ENCODE measurements at regions not wholly inside any gene's neighbourhood (a gene's known extent, or its start where the extent isn't known, plus 50 kb on each side); places are given as distances from the start of the nearest gene placed in this dataset.

DNA sequence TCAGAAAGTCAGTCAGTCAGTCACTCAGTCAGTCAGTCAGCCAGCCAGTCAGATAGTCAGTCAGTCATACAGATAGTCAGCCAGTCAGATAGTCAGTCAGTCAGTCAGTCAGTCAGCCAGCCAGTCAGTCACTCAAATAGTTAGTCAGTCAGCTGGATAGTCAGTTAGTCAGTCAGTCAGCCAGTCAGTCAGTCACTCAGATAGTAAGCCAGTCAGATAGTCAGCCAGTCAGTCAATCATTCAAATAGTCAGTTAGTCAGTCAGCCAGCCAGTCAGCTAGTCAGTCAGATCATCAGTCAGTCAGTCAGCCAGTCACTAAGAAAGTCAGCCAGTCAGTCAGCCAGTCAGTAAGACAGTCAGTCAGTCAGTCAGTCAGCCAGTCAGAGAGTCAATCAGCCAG is 477.1 kb downstream of the AGTPBP1 start:
- H3K4me3 ChIP-seq (ENCODE audit: low read depth in 1 of 2, low read length in 2 of 2) = no peak overlapping the region
- no peaks in the 10 kb centered on the region for H4K20me1 ChIP-seq (ENCODE audit: insufficient read depth, low read length)
- H3K9me3 ChIP-seq (ENCODE audit: insufficient read depth, low read length, severe bottlenecking) = no peaks in the 10 kb centered on the region
- ATAC-seq (ENCODE audit: insufficient read depth, low read depth) (no peak), DNase-seq (no peak)
- H2AFZ ChIP-seq (ENCODE audit: low read depth, low read length) = no peak overlapping the region
- TF ChIP-seq, protein P1, sequence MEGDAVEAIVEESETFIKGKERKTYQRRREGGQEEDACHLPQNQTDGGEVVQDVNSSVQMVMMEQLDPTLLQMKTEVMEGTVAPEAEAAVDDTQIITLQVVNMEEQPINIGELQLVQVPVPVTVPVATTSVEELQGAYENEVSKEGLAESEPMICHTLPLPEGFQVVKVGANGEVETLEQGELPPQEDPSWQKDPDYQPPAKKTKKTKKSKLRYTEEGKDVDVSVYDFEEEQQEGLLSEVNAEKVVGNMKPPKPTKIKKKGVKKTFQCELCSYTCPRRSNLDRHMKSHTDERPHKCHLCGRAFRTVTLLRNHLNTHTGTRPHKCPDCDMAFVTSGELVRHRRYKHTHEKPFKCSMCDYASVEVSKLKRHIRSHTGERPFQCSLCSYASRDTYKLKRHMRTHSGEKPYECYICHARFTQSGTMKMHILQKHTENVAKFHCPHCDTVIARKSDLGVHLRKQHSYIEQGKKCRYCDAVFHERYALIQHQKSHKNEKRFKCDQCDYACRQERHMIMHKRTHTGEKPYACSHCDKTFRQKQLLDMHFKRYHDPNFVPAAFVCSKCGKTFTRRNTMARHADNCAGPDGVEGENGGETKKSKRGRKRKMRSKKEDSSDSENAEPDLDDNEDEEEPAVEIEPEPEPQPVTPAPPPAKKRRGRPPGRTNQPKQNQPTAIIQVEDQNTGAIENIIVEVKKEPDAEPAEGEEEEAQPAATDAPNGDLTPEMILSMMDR (IDR thresholded peaks at IDR 0.05; ENCODE audit: borderline replicate concordance, extremely low read depth, low read length, poor library complexity, severe bottlenecking) = no peak
- no peak for TF ChIP-seq EZH2 (IDR thresholded peaks at IDR 0.05; ENCODE audit: borderline replicate concordance, low read depth, low read length, severe bottlenecking)
- H3K36me3 ChIP-seq (ENCODE audit: insufficient read depth, low read length) = no peaks in the 10 kb centered on the region
- H3K9ac ChIP-seq (ENCODE audit: low read depth, low read length) = no peak overlapping the region
- no peak overlapping the region for H3K4me2 ChIP-seq (ENCODE audit: insufficient read depth, low read length)
- H3K79me2 ChIP-seq (ENCODE audit: insufficient read depth, low read length) = no peaks in the 10 kb centered on the region
- H3K27me3 ChIP-seq (ENCODE audit: insufficient read depth, low read length, poor library complexity) = no peaks in the 10 kb centered on the region
- no peak overlapping the region for H3K27ac ChIP-seq (ENCODE audit: low read length)
- H3K4me1 ChIP-seq (ENCODE audit: insufficient read depth, low read length) = no peaks in the 10 kb centered on the region

DNA sequence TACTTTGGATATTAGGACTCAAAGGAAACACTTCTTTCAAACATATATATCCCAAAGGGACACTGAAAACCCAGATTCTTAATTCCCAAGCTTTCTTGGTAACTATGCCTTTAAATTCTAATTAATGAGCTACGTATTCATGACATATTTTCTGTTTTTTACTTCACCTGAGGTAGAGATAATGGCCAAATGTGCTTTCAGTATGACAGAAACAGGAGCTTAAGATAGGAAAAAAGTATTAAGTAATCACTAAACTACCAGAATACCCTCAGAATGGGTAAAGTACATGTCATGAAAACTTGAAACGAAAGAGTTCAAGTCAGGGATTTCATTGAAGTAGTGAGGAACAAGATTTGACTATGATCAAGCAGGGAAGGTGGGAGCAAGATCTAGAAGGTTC is 478.5 kb downstream of the AGTPBP1 start:
- no peaks in the 10 kb centered on the region for H3K36me3 ChIP-seq (ENCODE audit: insufficient read depth, low read length)
- TF ChIP-seq, protein P1 (IDR thresholded peaks at IDR 0.05; ENCODE audit: borderline replicate concordance, extremely low read depth, low read length, poor library complexity, severe bottlenecking) = no peak
- TF ChIP-seq EZH2 (IDR thresholded peaks at IDR 0.05; ENCODE audit: borderline replicate concordance, low read depth, low read length, severe bottlenecking) = no peak
- H3K27ac ChIP-seq (ENCODE audit: low read length) = no peak overlapping the region
- no peak for ATAC-seq (ENCODE audit: insufficient read depth, low read depth)
- no peak overlapping the region for H2AFZ ChIP-seq (ENCODE audit: low read depth, low read length)
- no peak overlapping the region for H3K9ac ChIP-seq (ENCODE audit: low read depth, low read length)
- no peaks in the 10 kb centered on the region for H3K27me3 ChIP-seq (ENCODE audit: insufficient read depth, low read length, poor library complexity)
- H4K20me1 ChIP-seq (ENCODE audit: insufficient read depth, low read length) = no peaks in the 10 kb centered on the region
- no peak overlapping the region for H3K4me3 ChIP-seq (ENCODE audit: low read depth in 1 of 2, low read length in 2 of 2)
- H3K9me3 ChIP-seq (ENCODE audit: insufficient read depth, low read length, severe bottlenecking) = no peaks in the 10 kb centered on the region
- no peak overlapping the region for H3K4me2 ChIP-seq (ENCODE audit: insufficient read depth, low read length)
- no peaks in the 10 kb centered on the region for H3K4me1 ChIP-seq (ENCODE audit: insufficient read depth, low read length)
- no peaks in the 10 kb centered on the region for H3K79me2 ChIP-seq (ENCODE audit: insufficient read depth, low read length)
- DNase-seq = no peak

DNA sequence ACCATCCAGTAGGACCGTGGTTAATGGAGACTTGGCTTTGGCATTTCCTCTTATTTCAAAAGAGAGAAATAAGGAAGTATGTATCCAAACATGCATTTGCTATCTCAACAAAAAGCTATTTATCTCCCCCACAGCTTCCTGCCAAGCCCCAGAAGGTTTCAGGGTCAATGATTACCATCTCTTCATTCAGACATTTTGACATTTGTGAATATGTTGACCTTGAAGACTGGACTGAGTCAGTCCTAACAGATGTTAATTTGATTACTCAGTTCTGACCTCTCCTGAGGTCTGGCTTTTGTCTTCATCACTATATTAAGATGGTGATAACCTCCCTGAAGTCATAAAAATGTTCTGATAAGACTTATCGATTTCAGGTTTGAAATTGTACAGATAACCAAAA is 479.4 kb downstream of the AGTPBP1 start:
- H4K20me1 ChIP-seq (ENCODE audit: insufficient read depth, low read length) = no peaks in the 10 kb centered on the region
- no peak overlapping the region for H3K27ac ChIP-seq (ENCODE audit: low read length)
- DNase-seq = no peak
- no peak for ATAC-seq (ENCODE audit: insufficient read depth, low read depth)
- H3K36me3 ChIP-seq (ENCODE audit: insufficient read depth, low read length) = no peaks in the 10 kb centered on the region
- H3K4me3 ChIP-seq (ENCODE audit: low read depth in 1 of 2, low read length in 2 of 2) = no peak overlapping the region
- no peak overlapping the region for H2AFZ ChIP-seq (ENCODE audit: low read depth, low read length)
- no peaks in the 10 kb centered on the region for H3K4me1 ChIP-seq (ENCODE audit: insufficient read depth, low read length)
- H3K79me2 ChIP-seq (ENCODE audit: insufficient read depth, low read length) = no peaks in the 10 kb centered on the region
- H3K4me2 ChIP-seq (ENCODE audit: insufficient read depth, low read length) = no peak overlapping the region
- H3K27me3 ChIP-seq (ENCODE audit: insufficient read depth, low read length, poor library complexity) = no peaks in the 10 kb centered on the region
- TF ChIP-seq, protein P1 (IDR thresholded peaks at IDR 0.05; ENCODE audit: borderline replicate concordance, extremely low read depth, low read length, poor library complexity, severe bottlenecking) = no peak
- no peak for TF ChIP-seq EZH2 (IDR thresholded peaks at IDR 0.05; ENCODE audit: borderline replicate concordance, low read depth, low read length, severe bottlenecking)
- no peak overlapping the region for H3K9ac ChIP-seq (ENCODE audit: low read depth, low read length)
- H3K9me3 ChIP-seq (ENCODE audit: insufficient read depth, low read length, severe bottlenecking) = no peaks in the 10 kb centered on the region

DNA sequence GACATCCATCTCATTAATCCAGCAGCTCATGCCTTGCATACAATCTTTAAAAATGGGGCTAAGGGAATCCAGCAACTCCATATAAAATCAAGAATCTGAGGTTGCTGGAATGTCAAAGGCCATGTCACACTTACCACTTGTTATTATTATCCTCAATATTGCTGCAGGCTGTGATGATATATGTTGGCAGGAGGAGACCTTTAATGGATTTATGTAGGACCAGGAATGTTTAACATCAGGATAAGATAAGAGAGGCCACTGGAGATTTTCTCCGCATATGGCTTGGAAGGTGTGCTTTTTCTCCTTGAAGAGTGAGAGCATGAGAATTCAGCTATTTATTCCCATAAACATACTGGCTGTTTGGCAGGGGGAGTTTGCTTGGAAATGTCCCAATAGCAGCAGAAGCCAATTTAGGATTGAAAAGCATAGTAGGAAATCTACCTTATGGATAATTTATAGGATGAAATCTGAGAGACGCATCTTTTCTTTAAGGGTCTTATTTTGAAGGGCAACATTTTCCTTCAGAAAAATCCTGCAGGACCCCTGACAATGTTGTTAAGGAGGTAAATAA is 481.4 kb downstream of the AGTPBP1 start:
- Histone ChIP-seq H3K36me3 (ENCODE audit: insufficient read depth, low read length) (no peaks in the 10 kb centered on the region), H3K4me1 (ENCODE audit: insufficient read depth, low read length) (no peaks in the 10 kb centered on the region), H2AFZ (ENCODE audit: low read depth, low read length) (no peak overlapping the region), H3K9me3 (ENCODE audit: insufficient read depth, low read length, severe bottlenecking) (no peaks in the 10 kb centered on the region), H3K4me2 (ENCODE audit: insufficient read depth, low read length) (no peak overlapping the region), H3K27me3 (ENCODE audit: insufficient read depth, low read length, poor library complexity) (no peaks in the 10 kb centered on the region), H4K20me1 (ENCODE audit: insufficient read depth, low read length) (no peaks in the 10 kb centered on the region), H3K79me2 (ENCODE audit: insufficient read depth, low read length) (no peaks in the 10 kb centered on the region), H3K27ac (ENCODE audit: low read length) (no peak overlapping the region), H3K4me3 (ENCODE audit: low read depth in 1 of 2, low read length in 2 of 2) (no peak overlapping the region), H3K9ac (ENCODE audit: low read depth, low read length) (no peak overlapping the region)
- DNase-seq = no peak
- TF ChIP-seq, protein P1 (IDR thresholded peaks at IDR 0.05; ENCODE audit: borderline replicate concordance, extremely low read depth, low read length, poor library complexity, severe bottlenecking) = no peak
- TF ChIP-seq EZH2 (IDR thresholded peaks at IDR 0.05; ENCODE audit: borderline replicate concordance, low read depth, low read length, severe bottlenecking) = no peak
- no peak for ATAC-seq (ENCODE audit: insufficient read depth, low read depth)

Data from DND-41 (cell line).